ENCODE measurements at regions not wholly inside any gene's neighbourhood (a gene's known extent, or its start where the extent isn't known, plus 50 kb on each side); places are given as distances from the start of the nearest gene placed in this dataset.

- no peak for DNase-seq (ENCODE audit: low read depth)
- H3K4me3 ChIP-seq (ENCODE audit: low read depth, low read length), result no peak overlapping the region
These were observed 157.2 kb upstream of the SLC1A4 start for GRCh38 chr2:64831977-64832328.

GRCh38 chr2:64832936-64833335 lies 156.3 kb upstream of the SLC1A4 start:
- no peak for TF ChIP-seq CTCF (IDR thresholded peaks at IDR 0.05; ENCODE audit: insufficient read depth, low read depth, low read length)
- peak; percentile 18 for DNase-seq (ENCODE audit: low read depth)
- no peak overlapping the region for H3K4me3 ChIP-seq (ENCODE audit: low read depth, low read length)

More at GRCh38 chr2:64831977-64832328, 157.2 kb upstream of the SLC1A4 start:
- no peak for TF ChIP-seq CTCF (IDR thresholded peaks at IDR 0.05; ENCODE audit: insufficient read depth, low read depth, low read length)

- no peak for TF ChIP-seq CTCF (IDR thresholded peaks at IDR 0.05; ENCODE audit: insufficient read depth, low read depth, low read length)
- peak; percentile 38 for DNase-seq (ENCODE audit: low read depth)
These were observed 152.6 kb upstream of the SLC1A4 start for GRCh38 chr2:64836566-64836965.

GRCh38 chr2:64837116-64837731 lies 152.0 kb upstream of the SLC1A4 start:
- DNase-seq (ENCODE audit: low read depth), result peak; percentile 33
- H3K4me3 ChIP-seq (ENCODE audit: low read depth, low read length), result no peak overlapping the region
- no peak for TF ChIP-seq CTCF (IDR thresholded peaks at IDR 0.05; ENCODE audit: insufficient read depth, low read depth, low read length)

More at GRCh38 chr2:64836566-64836965, 152.6 kb upstream of the SLC1A4 start:
- H3K4me3 ChIP-seq (ENCODE audit: low read depth, low read length), result no peak overlapping the region

- TF ChIP-seq CTCF (IDR thresholded peaks at IDR 0.05; ENCODE audit: insufficient read depth, low read depth, low read length), result no peak
- DNase-seq (ENCODE audit: low read depth), result no peak
- no peak overlapping the region for H3K4me3 ChIP-seq (ENCODE audit: low read depth, low read length)
These were observed 151.1 kb upstream of the SLC1A4 start for GRCh38 chr2:64837925-64838641.

GRCh38 chr2:64838817-64839216 lies 150.4 kb upstream of the SLC1A4 start:
- no peak overlapping the region for H3K4me3 ChIP-seq (ENCODE audit: low read depth, low read length)
- no peak for TF ChIP-seq CTCF (IDR thresholded peaks at IDR 0.05; ENCODE audit: insufficient read depth, low read depth, low read length)
- peak; percentile 71 for DNase-seq (ENCODE audit: low read depth)

Data from fibroblast of villous mesenchyme (primary cell).